HAP-1 (cell line): ENCODE measurements at regions not wholly inside any gene's neighbourhood (a gene's known extent, or its start where the extent isn't known, plus 50 kb on each side); places are given as distances from the start of the nearest gene placed in this dataset.

Source experiments
- DNase-seq, 2 experiments: peaks; one replicate each; pipeline ENCODE4 v3.0.0-alpha.2; 2016 to 2020; ENCODE audit warnings: low spot score in 2 of 2
- H3K27me3 ChIP-seq: fragments of 250-450 bp; sonication (Bioruptor Pico); 2 replicates; pipeline ENCODE4 v1.5.1; 2020; ENCODE audit warnings: low read depth, mild to moderate bottlenecking, moderate library complexity
- H3K36me3 ChIP-seq: fragments of 250-450 bp; sonication (Bioruptor Pico); replicated peaks from 2 replicates; pipeline ENCODE4 v1.5.1; 2020; ENCODE audit warnings: mild to moderate bottlenecking
- H3K4me1 ChIP-seq: fragments of 250-450 bp; sonication (Bioruptor Pico); 2 replicates; pipeline ENCODE4 v1.5.1; 2020; ENCODE audit warnings: mild to moderate bottlenecking
- H3K4me3 ChIP-seq: fragments of 250-450 bp; sonication (Bioruptor Pico); 2 replicates; pipeline ENCODE4 v1.5.1; 2020; ENCODE audit warnings: mild to moderate bottlenecking, moderate library complexity
- H3K9me3 ChIP-seq: fragments of 250-450 bp; sonication (Bioruptor Pico); 2 replicates; pipeline ENCODE4 v1.5.1; 2020; ENCODE audit warnings: mild to moderate bottlenecking, moderate library complexity
- in situ Hi-C: fragments of 300-500 bp; cut with MboI; formaldehyde crosslinking; loops from 3 replicates; pipeline ENCODE4 v1.14.3; 2020; ENCODE audit warnings: low sequenced_read_pairs, inconsistent platforms, mixed read lengths

GRCh38 chr22:44578110-44578457, 80.1 kb upstream of the RTL6 start:
- H3K27me3 ChIP-seq: peaks cover 37% of the 10 kb centered on the region
- no peaks in the 10 kb centered on the region for H3K4me1 ChIP-seq
- no peak overlapping the region for H3K4me3 ChIP-seq
- in situ Hi-C loops: no loop called here
- no peak for DNase-seq
- H3K36me3 ChIP-seq: no peaks in the 10 kb centered on the region
- H3K9me3 ChIP-seq: no peaks in the 10 kb centered on the region

DNA sequence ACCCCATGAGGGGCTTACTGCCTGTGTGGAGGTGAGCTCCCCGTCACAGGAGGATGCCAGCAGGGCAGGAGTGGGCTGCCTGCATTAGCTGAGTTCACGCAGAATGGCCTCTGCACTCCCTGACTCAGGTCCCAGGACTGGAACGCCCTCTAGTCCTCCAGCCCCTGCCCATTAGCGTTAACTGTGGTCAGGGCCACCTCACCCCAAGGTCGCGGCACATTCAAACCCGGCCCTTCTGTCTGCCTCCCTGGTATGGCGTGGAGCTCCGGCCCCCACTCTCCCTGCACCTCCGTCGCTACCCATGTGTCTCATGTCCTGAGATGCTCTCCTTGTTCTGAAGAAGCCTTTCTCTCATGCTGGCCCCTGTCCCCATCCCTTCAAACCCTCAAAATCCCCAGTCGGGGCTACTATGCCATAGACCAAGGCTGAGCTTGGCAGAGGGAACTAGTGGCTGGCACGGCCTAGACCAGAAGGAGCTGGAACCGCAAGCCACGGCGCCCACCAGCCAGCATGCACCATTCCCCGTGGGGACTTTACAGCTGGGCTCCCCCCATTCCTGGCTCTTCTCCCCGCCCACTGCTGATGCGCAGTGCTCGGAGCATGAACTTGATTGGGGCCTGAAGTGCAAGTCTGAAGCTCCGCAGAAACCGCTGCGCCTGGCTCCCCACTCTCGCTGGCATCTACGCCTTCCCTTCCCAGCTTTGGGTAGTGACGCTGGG, 79.5 kb upstream of the RTL6 start:
- Histone ChIP-seq H3K4me1 (no peaks in the 10 kb centered on the region), H3K27me3 (peaks cover 36% of the 10 kb centered on the region), H3K36me3 (no peaks in the 10 kb centered on the region), H3K4me3 (no peak overlapping the region), H3K9me3 (no peaks in the 10 kb centered on the region)
- in situ Hi-C loops: no loop called here
- DNase-seq: no peak

DNA sequence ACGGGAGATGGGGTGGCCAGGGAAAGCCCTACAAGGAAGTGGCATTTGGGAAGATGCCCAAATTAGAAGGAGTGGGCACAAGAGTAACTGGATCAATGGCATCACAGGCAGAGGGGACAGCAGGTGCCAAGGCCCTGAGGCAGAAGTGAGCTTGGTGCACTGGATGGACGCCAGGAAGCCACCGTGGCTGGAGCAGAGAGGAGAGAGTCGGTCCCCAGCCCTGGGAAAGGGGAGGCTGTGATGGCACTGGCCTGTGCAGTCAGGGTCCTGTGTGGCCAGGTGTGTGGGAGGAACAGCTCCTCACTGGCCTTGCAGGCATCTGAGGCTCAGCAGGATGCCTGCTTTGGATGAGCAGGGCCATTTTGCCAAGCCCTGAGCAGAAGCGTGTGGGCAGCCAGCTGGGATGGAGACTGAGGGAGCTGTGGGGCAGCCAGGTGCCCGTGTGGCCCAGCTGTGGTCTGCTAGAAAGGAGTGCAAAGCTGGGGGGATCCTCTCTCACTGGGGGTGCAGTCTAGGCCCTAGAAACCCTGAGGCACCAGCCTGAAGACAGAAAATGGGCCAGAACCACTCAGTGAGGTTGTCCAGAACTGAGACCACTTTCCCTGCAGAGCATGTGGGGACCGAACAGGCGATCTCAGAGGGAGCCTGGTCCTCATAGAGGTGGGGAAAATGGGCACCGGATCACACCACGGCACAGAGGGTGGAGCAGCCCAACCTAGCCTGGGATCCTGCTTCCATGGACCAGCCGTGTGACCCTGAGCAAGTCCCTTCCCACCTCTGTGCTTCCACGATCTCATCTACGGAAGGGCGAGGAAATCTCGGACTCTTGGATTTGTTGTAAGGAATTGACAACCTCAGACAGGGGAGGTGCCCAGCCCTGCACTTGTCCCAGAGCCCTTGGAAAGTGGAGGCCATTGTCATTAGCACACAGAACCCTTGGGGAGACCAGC, 78.6 kb upstream of the RTL6 start:
- in situ Hi-C loops: no loop called here
- no peaks in the 10 kb centered on the region for H3K36me3 ChIP-seq

DNA sequence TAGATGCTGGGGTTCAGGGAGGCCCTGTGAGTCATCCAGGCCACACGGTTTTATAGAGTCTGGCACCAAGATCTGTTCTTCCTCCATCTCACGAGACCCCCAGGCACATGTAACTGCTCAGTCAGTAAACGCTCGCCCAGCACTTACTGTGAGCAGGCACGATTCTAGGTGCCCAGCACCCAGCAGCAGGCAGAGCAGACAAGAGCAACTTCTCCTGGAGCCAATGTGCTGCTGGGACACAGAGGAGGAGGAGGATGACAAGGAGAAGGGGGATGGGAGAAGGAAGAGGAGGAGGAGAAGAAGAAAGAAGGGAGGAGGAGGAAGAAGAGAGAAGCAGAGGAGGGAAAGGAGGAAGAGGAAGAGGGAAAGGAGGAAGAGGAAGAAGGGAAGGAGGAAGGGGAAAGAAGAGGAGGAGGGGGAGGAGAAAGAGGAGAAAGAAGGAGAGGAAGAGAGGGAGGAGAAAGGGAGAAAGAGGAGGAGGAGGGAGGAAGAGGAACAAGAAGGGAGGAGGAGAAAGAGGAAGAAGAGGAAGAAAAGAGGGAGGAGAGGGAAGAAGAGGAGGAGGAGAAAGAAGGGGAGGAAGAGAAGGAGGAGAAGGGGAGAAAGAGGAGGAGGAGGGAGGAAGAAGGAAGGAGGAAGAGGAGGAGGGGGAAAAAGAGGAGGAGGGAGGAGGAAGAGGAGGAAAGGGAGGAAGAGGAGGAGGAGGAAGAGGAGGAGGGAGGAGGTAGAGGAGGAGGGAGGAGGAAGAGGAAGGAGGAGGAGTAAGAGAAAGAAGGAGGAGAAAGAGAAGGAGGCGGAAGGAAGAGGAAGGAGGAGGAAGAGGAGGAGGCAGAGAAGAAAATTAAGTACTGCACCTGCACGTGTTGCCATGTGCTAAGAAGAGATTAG, 77.6 kb upstream of the RTL6 start:
- in situ Hi-C loops: no loop called here
- no peaks in the 10 kb centered on the region for H3K9me3 ChIP-seq
- no peaks in the 10 kb centered on the region for H3K36me3 ChIP-seq
- no peaks in the 10 kb centered on the region for H3K4me1 ChIP-seq
- H3K4me3 ChIP-seq: no peak overlapping the region
- no peak for DNase-seq
- H3K27me3 ChIP-seq: peaks cover 18% of the 10 kb centered on the region

More for the DNA sequence above, 78.6 kb upstream of the RTL6 start:
- DNase-seq: no peak
- Histone ChIP-seq H3K4me3 (no peak overlapping the region), H3K9me3 (no peaks in the 10 kb centered on the region), H3K4me1 (no peaks in the 10 kb centered on the region), H3K27me3 (peaks cover 26% of the 10 kb centered on the region)

- Histone ChIP-seq H3K4me1 (no peaks in the 10 kb centered on the region), H3K9me3 (no peaks in the 10 kb centered on the region), H3K36me3 (no peaks in the 10 kb centered on the region), H3K4me3 (no peak overlapping the region), H3K27me3 (peaks cover 14% of the 10 kb centered on the region)
- in situ Hi-C loops: no loop called here
- DNase-seq: no peak
Observed at GRCh38 chr22:44574640-44575380, 76.8 kb upstream of the RTL6 start.

- peaks cover 14% of the 10 kb centered on the region for H3K27me3 ChIP-seq
- H3K36me3 ChIP-seq: no peaks in the 10 kb centered on the region
- no peaks in the 10 kb centered on the region for H3K9me3 ChIP-seq
- H3K4me3 ChIP-seq: no peak overlapping the region
- H3K4me1 ChIP-seq: no peaks in the 10 kb centered on the region
- no peak for DNase-seq
- in situ Hi-C loops: no loop called here
Observed at GRCh38 chr22:44574057-44574639, 76.1 kb upstream of the RTL6 start.

GRCh38 chr22:44573451-44573850, 75.4 kb upstream of the RTL6 start:
- H3K4me3 ChIP-seq: no peak overlapping the region
- H3K4me1 ChIP-seq: no peaks in the 10 kb centered on the region
- H3K36me3 ChIP-seq: no peaks in the 10 kb centered on the region
- no peaks in the 10 kb centered on the region for H3K9me3 ChIP-seq
- H3K27me3 ChIP-seq: peaks cover 14% of the 10 kb centered on the region
- no peak for DNase-seq
- in situ Hi-C loops: no loop called here

DNA sequence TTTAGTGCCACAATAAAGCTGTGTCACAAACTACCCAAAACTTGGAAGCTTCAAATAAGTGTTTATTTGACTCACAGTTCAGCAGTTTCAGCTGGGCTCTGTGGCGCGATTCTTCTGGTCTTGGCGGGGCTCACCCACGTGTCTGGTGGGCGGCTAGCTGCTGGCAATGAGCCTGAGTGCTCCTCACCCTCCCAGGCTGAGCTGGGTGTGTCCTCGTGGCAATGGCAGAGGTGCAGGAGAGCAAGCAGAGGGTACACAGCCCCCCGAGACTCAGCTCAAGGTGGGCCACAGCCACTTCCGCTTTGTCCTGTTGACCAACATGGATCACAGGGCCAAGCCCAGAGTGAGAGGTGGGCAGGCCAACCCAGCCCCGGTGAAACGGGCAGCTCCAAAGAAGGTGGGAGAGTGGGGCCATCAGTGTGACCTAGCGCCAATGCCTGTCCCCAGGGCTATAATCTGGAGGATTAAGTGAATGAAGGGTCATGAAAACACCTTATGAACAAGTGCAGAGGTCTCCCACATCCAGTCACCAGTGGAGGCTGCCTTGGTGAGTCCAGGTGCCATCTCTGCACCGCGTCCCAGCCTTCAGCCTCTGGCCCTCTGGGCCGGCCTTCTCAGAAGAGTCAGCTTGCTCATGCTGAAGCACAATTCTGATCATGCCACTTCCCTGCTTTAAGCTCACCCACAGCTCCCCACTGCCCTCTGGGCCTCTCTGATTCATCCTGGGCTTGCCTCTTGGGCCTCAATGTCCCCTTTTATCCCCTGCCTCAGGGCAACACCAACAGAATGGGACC, 74.6 kb upstream of the RTL6 start:
- Histone ChIP-seq H3K4me1 (no peaks in the 10 kb centered on the region), H3K27me3 (peaks cover 14% of the 10 kb centered on the region), H3K36me3 (no peaks in the 10 kb centered on the region), H3K4me3 (no peak overlapping the region), H3K9me3 (no peaks in the 10 kb centered on the region)
- no peak for DNase-seq
- in situ Hi-C loops: no loop called here

- H3K9me3 ChIP-seq: no peaks in the 10 kb centered on the region
- in situ Hi-C loops: no loop called here
- H3K27me3 ChIP-seq: peaks cover 11% of the 10 kb centered on the region
- DNase-seq: no peak
- H3K4me1 ChIP-seq: no peaks in the 10 kb centered on the region
- H3K36me3 ChIP-seq: no peaks in the 10 kb centered on the region
- no peak overlapping the region for H3K4me3 ChIP-seq
Observed at GRCh38 chr22:44571566-44572413, 73.8 kb upstream of the RTL6 start.

DNA sequence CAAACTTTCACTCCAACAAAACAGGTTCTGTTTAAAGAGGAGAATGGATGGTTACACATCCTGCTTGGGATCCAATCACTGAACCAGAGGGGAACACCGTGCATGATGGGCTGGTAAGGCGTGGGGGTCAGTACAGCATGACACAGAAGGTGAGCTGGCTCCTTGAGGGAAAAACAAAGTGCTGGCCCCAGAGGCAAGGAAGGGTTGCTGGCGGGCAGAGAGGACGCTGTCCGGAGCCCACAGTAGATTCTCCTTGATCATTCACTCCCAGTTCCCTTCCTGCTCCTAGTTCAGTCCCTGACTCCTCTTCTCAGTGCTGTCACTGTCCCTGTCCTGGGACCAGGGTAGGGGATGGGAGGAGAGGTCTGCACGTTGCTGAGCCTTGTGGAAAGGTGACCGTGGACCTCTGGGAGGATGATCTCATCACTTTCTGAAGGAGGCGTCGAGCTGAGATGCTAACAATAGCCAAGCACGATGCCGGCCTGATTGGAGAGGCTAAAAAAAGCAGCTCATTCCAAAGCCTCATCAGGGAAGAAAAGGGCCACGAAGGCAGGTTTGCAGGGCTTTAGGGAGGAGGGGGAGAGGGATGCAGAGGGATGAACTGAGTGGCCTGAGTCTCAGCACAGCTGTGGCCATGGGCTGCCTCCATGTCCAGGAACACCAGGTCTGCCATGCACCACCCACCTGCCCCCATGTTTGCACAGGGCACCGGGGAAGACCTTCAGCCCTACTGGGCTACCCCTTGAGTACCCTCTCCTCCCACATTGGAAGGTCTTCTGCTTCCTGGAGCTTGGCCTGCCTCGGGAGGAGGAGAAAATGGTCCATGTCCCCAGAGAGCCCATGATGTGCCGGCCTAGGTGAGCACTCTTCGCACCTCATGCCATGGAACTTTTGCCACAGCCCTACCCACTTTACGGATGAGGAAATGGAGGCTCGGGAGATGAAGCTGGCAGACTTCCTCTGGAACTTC, 72.7 kb upstream of the RTL6 start:
- in situ Hi-C loops: no loop called here
- Histone ChIP-seq H3K9me3 (no peaks in the 10 kb centered on the region), H3K36me3 (no peaks in the 10 kb centered on the region), H3K4me3 (no peak overlapping the region), H3K27me3 (peaks cover 2% of the 10 kb centered on the region; the same call in 1 of the 2 replicates), H3K4me1 (no peaks in the 10 kb centered on the region)
- no peak for DNase-seq

DNA sequence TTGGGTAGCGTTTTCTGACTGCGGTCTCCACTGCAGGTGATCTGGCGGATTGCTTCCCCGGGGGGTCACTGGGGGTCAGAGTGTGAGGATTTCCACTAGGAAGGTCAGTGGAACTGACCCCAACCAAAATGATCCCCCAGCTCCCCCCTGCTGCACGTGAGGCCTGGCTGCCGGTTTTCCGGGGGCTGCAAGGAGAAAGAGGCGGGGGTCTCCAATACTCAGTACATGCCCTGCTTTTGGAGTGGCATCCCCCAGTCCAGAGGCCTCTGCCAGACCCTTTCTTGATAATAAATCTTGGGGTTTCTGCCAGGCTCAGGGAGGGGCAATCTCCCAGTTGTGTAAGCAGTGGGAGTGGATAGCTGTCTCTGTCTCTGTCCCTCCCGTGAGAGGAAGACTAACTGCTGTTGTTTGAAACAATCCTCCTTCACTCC, 71.5 kb upstream of the RTL6 start:
- Histone ChIP-seq H3K36me3 (no peaks in the 10 kb centered on the region), H3K4me3 (no peak overlapping the region), H3K9me3 (no peaks in the 10 kb centered on the region), H3K4me1 (no peaks in the 10 kb centered on the region), H3K27me3 (no peaks in the 10 kb centered on the region; the same call in none of the 2 replicates)
- in situ Hi-C loops: no loop called here
- DNase-seq: no peak
